ENCODE measurements at regions not wholly inside any gene's neighbourhood (a gene's known extent, or its start where the extent isn't known, plus 50 kb on each side); places are given as distances from the start of the nearest gene placed in this dataset.
A peak's percentile ranks its signal among the peaks of the same experiment; 100 is the strongest.

GRCh38 chr2:220433131-220433530 is 805.7 kb downstream of the SLC4A3 start:
- H3K9me3 ChIP-seq (ENCODE audit: control insufficient read depth in 2 of 3, insufficient read depth in 1 of 3, low read length in 3 of 3) = no peaks in the 10 kb centered on the region
- no peak overlapping the region for H3K27ac ChIP-seq (ENCODE audit: low read depth in 2 of 2, low read length in 2 of 2)
- FAIRE-seq (no peak), DNase-seq (peak in 1 of 5 donors; percentile 32)
- H3K9ac ChIP-seq (ENCODE audit: low read length in 3 of 3) = no peak overlapping the region
- H3K27me3 ChIP-seq (ENCODE audit: control insufficient read depth, insufficient read depth, low read length) = no peaks in the 10 kb centered on the region
- no peak overlapping the region for H3K4me3 ChIP-seq (ENCODE audit: low read length in 3 of 3)
- TF ChIP-seq, protein P1, sequence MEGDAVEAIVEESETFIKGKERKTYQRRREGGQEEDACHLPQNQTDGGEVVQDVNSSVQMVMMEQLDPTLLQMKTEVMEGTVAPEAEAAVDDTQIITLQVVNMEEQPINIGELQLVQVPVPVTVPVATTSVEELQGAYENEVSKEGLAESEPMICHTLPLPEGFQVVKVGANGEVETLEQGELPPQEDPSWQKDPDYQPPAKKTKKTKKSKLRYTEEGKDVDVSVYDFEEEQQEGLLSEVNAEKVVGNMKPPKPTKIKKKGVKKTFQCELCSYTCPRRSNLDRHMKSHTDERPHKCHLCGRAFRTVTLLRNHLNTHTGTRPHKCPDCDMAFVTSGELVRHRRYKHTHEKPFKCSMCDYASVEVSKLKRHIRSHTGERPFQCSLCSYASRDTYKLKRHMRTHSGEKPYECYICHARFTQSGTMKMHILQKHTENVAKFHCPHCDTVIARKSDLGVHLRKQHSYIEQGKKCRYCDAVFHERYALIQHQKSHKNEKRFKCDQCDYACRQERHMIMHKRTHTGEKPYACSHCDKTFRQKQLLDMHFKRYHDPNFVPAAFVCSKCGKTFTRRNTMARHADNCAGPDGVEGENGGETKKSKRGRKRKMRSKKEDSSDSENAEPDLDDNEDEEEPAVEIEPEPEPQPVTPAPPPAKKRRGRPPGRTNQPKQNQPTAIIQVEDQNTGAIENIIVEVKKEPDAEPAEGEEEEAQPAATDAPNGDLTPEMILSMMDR (IDR thresholded peaks at IDR 0.05; ENCODE audit: borderline replicate concordance, extremely low read depth, insufficient read depth) = no peak
- no peaks in the 10 kb centered on the region for H3K36me3 ChIP-seq (ENCODE audit: control insufficient read depth in 2 of 3, insufficient read depth in 3 of 3, low read length in 3 of 3)
- no peaks in the 10 kb centered on the region for H3K4me1 ChIP-seq (ENCODE audit: control insufficient read depth in 2 of 3, insufficient read depth in 2 of 3, low read depth in 1 of 3, low read length in 3 of 3)
- intact Hi-C loops (cut with DNase I) = no loop called here

DNA sequence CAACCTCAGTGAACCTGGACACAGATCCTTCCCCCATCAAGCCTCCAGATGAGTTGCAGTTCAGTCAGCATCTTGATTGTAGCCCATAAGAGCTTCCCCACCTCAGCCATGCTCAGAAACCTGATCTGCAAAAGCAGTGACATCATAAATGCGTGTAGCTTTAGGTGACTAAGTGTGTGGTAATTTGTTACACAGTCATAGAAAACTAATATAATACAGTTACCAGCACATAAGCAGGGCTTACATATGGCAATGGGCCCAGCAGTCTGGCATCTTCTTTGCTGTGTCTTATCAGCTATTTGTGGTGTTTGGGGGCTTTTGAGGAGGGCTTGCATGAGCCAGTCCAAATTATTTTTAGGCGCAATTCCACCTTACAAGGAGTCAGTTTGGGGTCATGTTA is 807.0 kb downstream of the SLC4A3 start:
- no peak for FAIRE-seq
- TF ChIP-seq, protein P1 (IDR thresholded peaks at IDR 0.05; ENCODE audit: borderline replicate concordance, extremely low read depth, insufficient read depth) = no peak
- intact Hi-C loops (cut with DNase I) = no loop called here

GRCh38 chr2:220437938-220438337 is 810.5 kb downstream of the SLC4A3 start:
- intact Hi-C loops (cut with DNase I) = no loop called here
- no peak for FAIRE-seq

More for the DNA sequence above, 807.0 kb downstream of the SLC4A3 start:
- no peaks in the 10 kb centered on the region for H3K36me3 ChIP-seq (ENCODE audit: control insufficient read depth in 2 of 3, insufficient read depth in 3 of 3, low read length in 3 of 3)
- H3K9me3 ChIP-seq (ENCODE audit: control insufficient read depth in 2 of 3, insufficient read depth in 1 of 3, low read length in 3 of 3) = no peaks in the 10 kb centered on the region
- no peaks in the 10 kb centered on the region for H3K27me3 ChIP-seq (ENCODE audit: control insufficient read depth, insufficient read depth, low read length)
- H3K9ac ChIP-seq (ENCODE audit: low read length in 3 of 3) = no peak overlapping the region
- H3K4me3 ChIP-seq (ENCODE audit: low read length in 3 of 3) = no peak overlapping the region
- H3K27ac ChIP-seq (ENCODE audit: low read depth in 2 of 2, low read length in 2 of 2) = no peak overlapping the region
- DNase-seq = no peak
- no peaks in the 10 kb centered on the region for H3K4me1 ChIP-seq (ENCODE audit: control insufficient read depth in 2 of 3, insufficient read depth in 2 of 3, low read depth in 1 of 3, low read length in 3 of 3)

More at GRCh38 chr2:220437938-220438337, 810.5 kb downstream of the SLC4A3 start:
- Histone ChIP-seq H3K9ac (ENCODE audit: low read length in 3 of 3) (no peak overlapping the region), H3K27ac (ENCODE audit: low read depth in 2 of 2, low read length in 2 of 2) (no peak overlapping the region), H3K4me3 (ENCODE audit: low read length in 3 of 3) (no peak overlapping the region), H3K27me3 (ENCODE audit: control insufficient read depth, insufficient read depth, low read length) (no peaks in the 10 kb centered on the region), H3K4me1 (ENCODE audit: control insufficient read depth in 2 of 3, insufficient read depth in 2 of 3, low read depth in 1 of 3, low read length in 3 of 3) (no peaks in the 10 kb centered on the region), H3K36me3 (ENCODE audit: control insufficient read depth in 2 of 3, insufficient read depth in 3 of 3, low read length in 3 of 3) (no peaks in the 10 kb centered on the region), H3K9me3 (ENCODE audit: control insufficient read depth in 2 of 3, insufficient read depth in 1 of 3, low read length in 3 of 3) (no peaks in the 10 kb centered on the region)
- TF ChIP-seq, protein P1 (IDR thresholded peaks at IDR 0.05; ENCODE audit: borderline replicate concordance, extremely low read depth, insufficient read depth) = no peak
- DNase-seq = no peak

All from kidney (tissue), 13 donors.